OCI-LY3 (cell line): ENCODE measurements at regions not wholly inside any gene's neighbourhood (a gene's known extent, or its start where the extent isn't known, plus 50 kb on each side); places are given as distances from the start of the nearest gene placed in this dataset.

Experiments
- H2AFZ ChIP-seq: fragments of 200-600, 300-600 bp; shearing (Covaris generic); 2 replicates; pipeline ENCODE4 v1.6.0; 2014; ENCODE audit warnings: antibody characterized with exemption, low read depth, low read length
- H3K27ac ChIP-seq: fragments of 200-600, 300-600 bp; sonication (generic); 2 replicates; pipeline ENCODE4 v1.5.1; 2014; ENCODE audit warnings: mild to moderate bottlenecking, low read length, moderate library complexity, mixed read lengths
- H3K27me3 ChIP-seq: fragments of 200-600, 300-600 bp; sonication (generic); 2 replicates; pipeline ENCODE4 v1.6.1; 2014; ENCODE audit warnings: low read depth, low read length, mixed read lengths
- H3K36me3 ChIP-seq: fragments of 200-600, 300-600 bp; sonication (generic); replicated peaks from 2 replicates; pipeline ENCODE3; 2014; ENCODE audit warnings: low read depth, low read length, mixed read lengths
- H3K4me1 ChIP-seq: fragments of 300-600, 200-600 bp; sonication (generic); 2 replicates; pipeline ENCODE4 v1.6.1; 2014; ENCODE audit warnings: low read length, mixed read lengths
- H3K4me2 ChIP-seq: fragments of 200-600, 300-600 bp; sonication (generic); 2 replicates; pipeline ENCODE4 v1.6.1; 2014; ENCODE audit warnings: low read length, mixed read lengths
- H3K4me3 ChIP-seq: fragments of 300-600, 200-600 bp; sonication (generic); 2 replicates; pipeline ENCODE4 v1.5.1; 2014; ENCODE audit warnings: antibody characterized with exemption, mild to moderate bottlenecking, low read length, moderate library complexity
- H3K79me2 ChIP-seq: fragments of 300-600, 200-600 bp; shearing (Covaris generic); 2 replicates; pipeline ENCODE4 v1.6.1; 2014; ENCODE audit warnings: mild to moderate bottlenecking, low read length, mixed read lengths
- H3K9ac ChIP-seq: fragments of 300-600, 200-600 bp; shearing (Covaris generic); 2 replicates; pipeline ENCODE4 v1.6.0; 2014; ENCODE audit warnings: mild to moderate bottlenecking, low read length, moderate library complexity
- H3K9me3 ChIP-seq: fragments of 200-600, 300-600 bp; shearing (Covaris generic); 2 replicates; pipeline ENCODE4 v1.6.1; 2014; ENCODE audit warnings: low read length, mixed read lengths; ENCODE audit not compliant: insufficient read depth
- H4K20me1 ChIP-seq: fragments of 200-600, 300-600 bp; sonication (generic); 2 replicates; pipeline ENCODE4 v1.6.1; 2016; ENCODE audit warnings: low read length, mixed read lengths; ENCODE audit not compliant: insufficient read depth
- EZH2phosphoT487 ChIP-seq: fragments of 200-600 bp; shearing (Covaris generic); IDR thresholded peaks from 2 replicates; pipeline ENCODE4 v1.6.1; 2018; ENCODE audit warnings: antibody characterized with exemption, mixed run types, low read depth
- TF ChIP-seq, protein P1 (sequence below): fragments of 200-600, 300-600 bp; sonication (generic); IDR thresholded peaks from 2 replicates; pipeline ENCODE4 v1.5.1; 2014; ENCODE audit warnings: antibody characterized with exemption, low read length, low read depth

DNA sequence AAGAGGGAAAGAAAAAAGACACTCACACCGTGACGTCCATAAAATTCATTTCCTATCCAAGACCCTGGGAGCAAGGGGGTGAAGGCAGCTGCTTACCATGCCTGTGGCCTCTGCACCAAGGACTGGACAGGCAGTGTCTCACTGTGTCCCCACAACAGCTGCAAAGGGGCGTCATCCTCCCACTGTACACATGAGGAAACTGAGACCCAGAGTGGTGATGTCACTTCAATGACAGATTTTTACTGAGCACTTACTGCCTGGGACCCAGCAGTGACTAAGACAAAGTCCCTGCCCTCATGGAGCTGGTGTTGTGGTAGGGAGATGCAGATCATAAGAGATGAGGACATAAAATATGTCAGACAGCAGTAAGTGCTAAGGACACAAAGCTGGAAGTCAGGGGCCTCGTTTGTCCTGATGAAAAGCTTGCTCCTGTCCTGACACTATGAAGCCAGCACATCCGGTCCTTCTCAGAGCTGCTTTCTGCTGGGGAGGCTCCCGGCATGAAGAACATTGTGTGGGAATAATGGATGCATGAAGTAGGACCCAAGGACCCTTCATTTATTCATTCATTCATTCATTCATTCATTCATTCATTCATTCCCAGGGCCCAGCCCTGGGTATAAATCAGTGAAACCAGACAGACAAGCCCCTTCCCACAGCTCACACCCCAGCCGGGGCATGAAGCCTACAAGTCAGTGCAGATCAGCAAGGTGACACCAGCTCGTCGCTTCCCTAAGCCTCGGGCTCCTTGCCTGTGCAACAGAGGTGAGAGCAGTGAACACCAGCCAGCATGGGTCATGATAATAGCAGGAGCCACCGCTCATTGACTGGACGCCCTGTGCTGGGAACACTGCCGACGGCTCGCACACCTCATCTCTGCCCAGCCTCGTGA lies 473.7 kb downstream of the MATN1 start:
- no peaks in the 10 kb centered on the region for H3K27me3 ChIP-seq
- TF ChIP-seq, protein P1, sequence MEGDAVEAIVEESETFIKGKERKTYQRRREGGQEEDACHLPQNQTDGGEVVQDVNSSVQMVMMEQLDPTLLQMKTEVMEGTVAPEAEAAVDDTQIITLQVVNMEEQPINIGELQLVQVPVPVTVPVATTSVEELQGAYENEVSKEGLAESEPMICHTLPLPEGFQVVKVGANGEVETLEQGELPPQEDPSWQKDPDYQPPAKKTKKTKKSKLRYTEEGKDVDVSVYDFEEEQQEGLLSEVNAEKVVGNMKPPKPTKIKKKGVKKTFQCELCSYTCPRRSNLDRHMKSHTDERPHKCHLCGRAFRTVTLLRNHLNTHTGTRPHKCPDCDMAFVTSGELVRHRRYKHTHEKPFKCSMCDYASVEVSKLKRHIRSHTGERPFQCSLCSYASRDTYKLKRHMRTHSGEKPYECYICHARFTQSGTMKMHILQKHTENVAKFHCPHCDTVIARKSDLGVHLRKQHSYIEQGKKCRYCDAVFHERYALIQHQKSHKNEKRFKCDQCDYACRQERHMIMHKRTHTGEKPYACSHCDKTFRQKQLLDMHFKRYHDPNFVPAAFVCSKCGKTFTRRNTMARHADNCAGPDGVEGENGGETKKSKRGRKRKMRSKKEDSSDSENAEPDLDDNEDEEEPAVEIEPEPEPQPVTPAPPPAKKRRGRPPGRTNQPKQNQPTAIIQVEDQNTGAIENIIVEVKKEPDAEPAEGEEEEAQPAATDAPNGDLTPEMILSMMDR, result no peak
- no peak for TF ChIP-seq EZH2phosphoT487
- H3K9me3 ChIP-seq, result no peaks in the 10 kb centered on the region
- H3K4me1 ChIP-seq, result no peaks in the 10 kb centered on the region
- no peak overlapping the region for H2AFZ ChIP-seq
- H4K20me1 ChIP-seq, result no peaks in the 10 kb centered on the region
- H3K9ac ChIP-seq, result no peak overlapping the region
- no peak overlapping the region for H3K27ac ChIP-seq
- H3K79me2 ChIP-seq, result no peaks in the 10 kb centered on the region
- H3K4me3 ChIP-seq, result no peak overlapping the region
- H3K4me2 ChIP-seq, result no peak overlapping the region
- no peaks in the 10 kb centered on the region for H3K36me3 ChIP-seq

DNA sequence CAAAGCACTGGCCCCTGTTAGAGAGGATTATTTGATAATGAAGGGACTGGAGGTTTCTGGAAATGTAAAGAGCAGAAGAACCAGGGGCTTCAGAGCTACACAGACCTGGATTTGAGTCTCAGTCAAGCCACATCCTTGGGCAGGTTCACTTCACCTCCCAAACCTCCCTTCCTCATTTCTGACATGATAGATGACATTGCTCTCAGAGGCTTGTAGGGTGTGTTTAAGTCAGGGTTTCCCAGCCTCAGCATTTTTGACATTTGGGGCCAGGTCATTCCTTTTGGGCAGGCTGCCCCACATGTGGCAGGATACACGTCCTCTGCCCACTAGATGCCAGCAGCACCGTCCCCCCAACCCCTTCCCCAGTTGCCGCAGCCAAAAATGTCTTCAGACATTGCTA lies 474.6 kb downstream of the MATN1 start:
- Histone ChIP-seq H3K4me3 (no peak overlapping the region), H2AFZ (no peak overlapping the region), H3K9ac (no peak overlapping the region), H3K36me3 (no peaks in the 10 kb centered on the region), H3K4me1 (no peaks in the 10 kb centered on the region), H3K27me3 (no peaks in the 10 kb centered on the region), H3K27ac (no peak overlapping the region), H3K9me3 (no peaks in the 10 kb centered on the region), H3K4me2 (no peak overlapping the region), H3K79me2 (no peaks in the 10 kb centered on the region), H4K20me1 (no peaks in the 10 kb centered on the region)
- TF ChIP-seq, protein P1, result no peak
- no peak for TF ChIP-seq EZH2phosphoT487

DNA sequence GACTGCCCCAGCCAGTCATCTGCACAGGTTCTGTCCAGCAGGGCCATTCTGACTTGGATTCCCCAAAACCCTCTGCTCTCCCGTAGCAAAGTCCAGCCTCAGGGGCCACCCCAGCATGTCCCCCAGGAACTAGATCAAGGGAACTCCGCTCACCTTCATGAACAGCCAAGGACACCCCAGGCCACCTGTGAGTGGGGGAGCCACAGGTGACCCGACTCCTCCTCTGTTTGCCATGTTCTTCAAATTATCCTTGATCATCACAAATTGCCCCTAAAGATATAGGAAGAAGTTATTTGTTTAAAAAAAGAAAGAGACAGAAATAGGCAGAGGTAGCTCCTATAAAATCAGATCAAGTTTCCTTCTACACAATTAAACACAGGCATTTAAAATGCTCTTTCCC lies 475.0 kb downstream of the MATN1 start:
- Histone ChIP-seq H2AFZ (no peak overlapping the region), H3K27me3 (no peaks in the 10 kb centered on the region), H3K4me1 (no peaks in the 10 kb centered on the region), H3K36me3 (no peaks in the 10 kb centered on the region), H3K4me2 (no peak overlapping the region), H3K9me3 (no peaks in the 10 kb centered on the region), H3K9ac (no peak overlapping the region), H3K79me2 (no peaks in the 10 kb centered on the region), H3K4me3 (no peak overlapping the region), H3K27ac (no peak overlapping the region), H4K20me1 (no peaks in the 10 kb centered on the region)
- TF ChIP-seq, protein P1, result no peak
- no peak for TF ChIP-seq EZH2phosphoT487

DNA sequence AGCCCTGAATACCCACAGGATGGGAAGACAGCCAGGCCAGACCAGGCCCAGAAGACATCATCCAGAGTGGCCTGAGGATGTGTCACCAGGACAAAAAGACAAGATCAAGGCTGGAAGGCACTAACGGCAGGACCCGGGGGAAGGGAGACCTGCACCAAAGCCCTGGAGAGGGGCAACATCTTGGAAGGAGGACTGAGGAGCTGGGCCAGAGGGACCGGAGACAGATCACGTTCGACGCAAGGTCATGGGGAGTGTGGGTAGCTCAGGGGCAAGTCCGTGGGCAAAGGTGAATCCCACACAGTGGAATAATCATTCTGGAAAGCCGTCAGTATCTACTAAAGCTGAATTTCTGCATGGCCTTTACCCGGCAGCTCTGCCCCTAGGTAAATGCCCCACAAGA lies 478.6 kb downstream of the MATN1 start:
- no peaks in the 10 kb centered on the region for H3K9me3 ChIP-seq
- no peaks in the 10 kb centered on the region for H4K20me1 ChIP-seq
- H3K4me3 ChIP-seq, result no peak overlapping the region
- H3K27ac ChIP-seq, result no peak overlapping the region
- H2AFZ ChIP-seq, result no peak overlapping the region
- no peaks in the 10 kb centered on the region; the same call in 1 of the 2 replicates for H3K27me3 ChIP-seq
- H3K9ac ChIP-seq, result no peak overlapping the region
- no peak for TF ChIP-seq EZH2phosphoT487
- TF ChIP-seq, protein P1, result no peak
- H3K4me1 ChIP-seq, result no peaks in the 10 kb centered on the region
- H3K4me2 ChIP-seq, result no peak overlapping the region
- H3K36me3 ChIP-seq, result no peaks in the 10 kb centered on the region
- H3K79me2 ChIP-seq, result no peaks in the 10 kb centered on the region
